ENCODE measurements at regions not wholly inside any gene's neighbourhood (a gene's known extent, or its start where the extent isn't known, plus 50 kb on each side); places are given as distances from the start of the nearest gene placed in this dataset.

DNA sequence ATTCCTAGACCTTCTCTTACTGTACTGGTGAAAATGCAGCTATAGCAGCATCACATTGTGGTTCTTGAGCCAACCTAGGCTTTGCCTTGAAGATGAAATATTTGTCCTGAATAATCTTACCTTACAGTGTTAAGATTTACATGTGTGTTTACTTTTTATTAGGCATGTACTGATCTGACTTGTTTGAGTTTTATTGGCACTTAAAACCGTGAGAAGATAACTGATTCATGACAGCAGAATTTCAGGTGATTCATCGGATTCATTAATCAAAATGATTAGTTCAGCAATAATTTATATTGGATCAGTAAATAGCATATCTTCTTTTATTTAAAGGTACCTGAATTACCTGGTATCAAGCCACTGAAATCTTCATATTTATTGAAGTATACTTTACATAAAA lies 296.3 kb downstream of the KLF5 start:
- no peak for TF ChIP-seq CTCF (IDR thresholded peaks at IDR 0.05)

- no peak for TF ChIP-seq CTCF (IDR thresholded peaks at IDR 0.05)
Observed at GRCh38 chr13:73351730-73352129, 292.9 kb downstream of the KLF5 start.

DNA sequence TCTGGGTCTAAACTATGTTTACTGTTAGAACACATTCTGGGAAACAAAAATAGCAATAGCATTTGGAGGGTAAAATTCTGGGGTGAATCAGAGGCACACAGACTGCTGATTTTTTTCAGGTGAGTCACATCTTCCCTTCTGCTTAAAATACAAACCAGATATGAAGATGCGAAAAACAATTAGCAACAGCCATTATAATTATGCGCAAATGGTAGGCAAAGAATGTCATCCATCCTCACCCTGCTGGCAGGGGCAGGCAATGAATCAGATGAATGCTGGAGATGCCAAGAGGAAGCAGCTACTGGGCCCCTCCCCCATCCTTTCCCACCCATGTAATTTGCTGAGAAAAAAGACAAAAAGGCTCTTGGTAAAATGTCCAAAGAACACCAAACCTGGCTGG lies 282.9 kb downstream of the KLF5 start:
- TF ChIP-seq CTCF (IDR thresholded peaks at IDR 0.05) = no peak

DNA sequence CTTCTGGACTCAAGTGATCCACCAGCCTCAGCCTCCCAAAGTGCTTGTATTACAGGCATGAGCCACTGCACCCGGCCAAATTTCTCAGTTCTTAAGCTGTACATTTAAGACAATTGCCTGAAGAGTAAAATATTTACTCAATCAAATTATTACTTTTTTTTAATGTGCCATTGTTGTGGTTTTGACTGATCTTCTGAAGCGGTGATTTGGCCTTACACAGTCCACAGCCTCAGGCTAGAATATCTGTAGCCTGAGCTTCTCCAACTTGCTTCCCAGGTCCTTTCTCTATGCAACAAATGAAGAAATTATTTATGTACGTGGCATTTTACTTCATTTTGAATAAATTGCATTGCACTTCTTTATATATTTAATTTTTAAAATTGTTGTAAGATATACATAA lies 281.3 kb downstream of the KLF5 start:
- no peak for TF ChIP-seq CTCF (IDR thresholded peaks at IDR 0.05)

DNA sequence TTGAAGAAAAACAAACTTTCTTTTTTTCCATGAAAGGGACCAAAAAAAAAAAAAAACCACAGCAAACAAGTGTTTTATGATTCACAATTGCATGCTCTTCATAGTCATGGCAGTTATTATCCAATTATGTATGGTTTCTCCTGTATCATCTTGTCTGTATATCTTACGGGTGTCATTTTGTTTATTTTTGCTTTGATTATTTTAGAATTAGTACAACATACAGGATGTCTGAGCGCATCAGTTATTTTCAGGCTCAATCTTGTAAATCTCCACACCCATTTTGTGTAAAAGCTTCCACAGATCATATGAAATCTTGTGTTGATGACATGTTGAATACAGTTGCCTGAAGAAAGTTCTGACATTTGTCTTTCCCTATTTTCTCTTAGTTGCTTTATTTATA lies 280.3 kb downstream of the KLF5 start:
- no peak for TF ChIP-seq CTCF (IDR thresholded peaks at IDR 0.05)

- no peak for TF ChIP-seq CTCF (IDR thresholded peaks at IDR 0.05)
Observed at GRCh38 chr13:73338389-73338788, 279.6 kb downstream of the KLF5 start.

DNA sequence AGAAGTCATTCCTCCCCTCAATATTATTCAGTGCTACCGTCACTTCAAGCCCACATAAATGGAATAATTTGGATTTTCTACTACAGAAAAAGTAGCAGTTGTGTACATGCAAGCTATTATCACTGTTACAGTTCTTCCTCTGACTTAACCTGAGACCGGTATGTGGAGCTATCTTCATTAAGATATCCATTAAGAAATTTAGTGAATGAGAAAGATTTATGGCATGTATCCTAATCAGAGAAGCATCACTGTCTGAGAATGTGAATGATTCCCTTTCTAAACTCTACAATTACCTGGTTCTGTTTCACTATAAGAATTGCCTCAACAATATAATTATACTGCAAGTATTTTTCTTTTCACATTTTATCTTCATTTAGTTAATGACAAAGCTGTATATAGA lies 278.7 kb downstream of the KLF5 start:
- no peak for TF ChIP-seq CTCF (IDR thresholded peaks at IDR 0.05)

DNA sequence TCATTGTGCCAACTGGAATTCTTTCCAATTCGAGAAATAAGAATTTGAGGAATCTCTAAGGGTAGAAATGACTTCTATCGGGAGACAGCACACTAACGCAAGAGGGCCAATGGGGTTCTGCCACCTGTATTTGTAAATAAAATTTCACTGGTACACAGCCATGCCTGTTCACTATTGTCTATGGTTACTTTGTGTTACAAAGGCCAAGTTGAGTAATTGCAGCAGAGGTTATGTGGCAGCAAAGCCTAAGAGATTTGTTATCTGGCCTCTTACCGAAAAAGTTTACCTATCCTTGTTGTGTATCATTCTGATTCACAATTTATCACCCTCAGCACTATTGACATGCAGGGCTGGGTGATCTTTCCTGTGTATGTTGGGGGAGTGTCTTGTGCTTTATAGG lies 278.0 kb downstream of the KLF5 start:
- TF ChIP-seq CTCF (IDR thresholded peaks at IDR 0.05) = no peak

Measured in LNCAP (cell line).